GM21423 (cell line): ENCODE measurements at regions not wholly inside any gene's neighbourhood (a gene's known extent, or its start where the extent isn't known, plus 50 kb on each side); places are given as distances from the start of the nearest gene placed in this dataset.

Source experiments
- ATAC-seq: cut with Tn5 transposase; IDR thresholded peaks from one replicate; pipeline ENCODE4 v1.9.1; 2021; ENCODE audit warnings: mild to moderate bottlenecking, moderate library complexity; ENCODE audit not compliant: unreplicated experiment

GRCh38 chr2:12795851-12796250 lies 79.1 kb downstream of the TRIB2 start:
- ATAC-seq: no peak

- ATAC-seq: no peak
Measured at GRCh38 chr2:12796657-12797056, 79.9 kb downstream of the TRIB2 start.

- no peak for ATAC-seq
Measured at GRCh38 chr2:12797815-12798214, 81.1 kb downstream of the TRIB2 start.

GRCh38 chr2:12803607-12804006 lies 86.9 kb downstream of the TRIB2 start:
- ATAC-seq: no peak

GRCh38 chr2:12804091-12804856 lies 87.5 kb downstream of the TRIB2 start:
- ATAC-seq: no peak

GRCh38 chr2:12805033-12805432 lies 88.3 kb downstream of the TRIB2 start:
- ATAC-seq: no peak

GRCh38 chr2:12806549-12807242 lies 90.0 kb downstream of the TRIB2 start:
- no peak for ATAC-seq

GRCh38 chr2:12807907-12808810 lies 91.4 kb downstream of the TRIB2 start:
- ATAC-seq: no peak

- no peak for ATAC-seq
Measured at GRCh38 chr2:12809526-12809925, 92.8 kb downstream of the TRIB2 start.

- no peak for ATAC-seq
Measured at GRCh38 chr2:12811916-12812315, 95.2 kb downstream of the TRIB2 start.

- no peak for ATAC-seq
Measured at GRCh38 chr2:12813166-12813565, 96.4 kb downstream of the TRIB2 start.

GRCh38 chr2:12816379-12817306 lies 99.9 kb downstream of the TRIB2 start:
- ATAC-seq: no peak

- no peak for ATAC-seq
Measured at GRCh38 chr2:12817870-12818269, 101.1 kb downstream of the TRIB2 start.

- ATAC-seq: no peak
Measured at GRCh38 chr2:12818416-12819102, 101.8 kb downstream of the TRIB2 start.

- ATAC-seq: no peak
Measured at GRCh38 chr2:12819103-12819475, 102.4 kb downstream of the TRIB2 start.

GRCh38 chr2:12819721-12820120 lies 103.0 kb downstream of the TRIB2 start:
- ATAC-seq: no peak

- ATAC-seq: no peak
Measured at GRCh38 chr2:12821656-12822055, 104.9 kb downstream of the TRIB2 start.

GRCh38 chr2:12824351-12824777 lies 107.6 kb downstream of the TRIB2 start:
- ATAC-seq: no peak

- no peak for ATAC-seq
Measured at GRCh38 chr2:12824778-12825379, 108.1 kb downstream of the TRIB2 start.
